CD1c-positive myeloid dendritic cell (primary cell): ENCODE measurements at regions not wholly inside any gene's neighbourhood (a gene's known extent, or its start where the extent isn't known, plus 50 kb on each side); places are given as distances from the start of the nearest gene placed in this dataset.
"Not testable (repeated sequence)": the region's sequence is repeated elsewhere in the genome, so short reads cannot be mapped to it uniquely, and the experiment has no call there.

Experiments
- DNase-seq: peaks from one replicate; pipeline ENCODE4 v3.0.0-alpha.2; 2016; ENCODE audit errors: extremely low spot score

DNA sequence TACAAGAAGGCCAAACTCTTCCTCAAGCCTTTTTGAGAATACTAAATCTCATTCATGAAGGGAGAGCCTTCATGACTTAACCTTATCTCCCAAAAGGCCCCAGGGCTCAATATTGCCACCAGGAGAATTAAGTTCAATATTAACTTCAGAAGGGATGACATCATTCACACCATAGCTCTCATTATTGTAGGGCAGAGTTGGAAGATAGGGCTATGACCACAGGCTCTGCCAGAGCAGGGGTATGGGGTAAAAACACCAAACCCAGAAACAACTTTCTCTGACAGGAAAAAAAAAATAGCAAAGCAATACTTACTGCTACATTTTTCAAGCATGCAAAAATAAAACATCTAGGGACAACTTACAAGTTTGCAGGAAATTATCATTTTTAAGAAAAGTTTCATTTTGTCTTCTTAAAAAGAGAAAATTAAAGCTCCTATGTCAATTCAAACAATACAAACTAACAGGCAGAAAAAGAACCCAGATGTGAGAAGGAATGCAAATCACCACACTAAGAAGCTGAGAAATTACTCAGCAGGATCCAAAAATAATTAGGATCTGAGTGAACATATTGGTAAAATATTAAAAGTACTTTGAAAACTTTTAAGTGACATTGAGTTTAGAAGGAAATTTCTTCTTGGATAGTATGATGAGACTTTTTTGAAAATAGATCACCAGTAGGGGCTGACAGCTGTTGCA is 1156.5 kb downstream of the NCAM2 start:
- DNase-seq = no peak

DNA sequence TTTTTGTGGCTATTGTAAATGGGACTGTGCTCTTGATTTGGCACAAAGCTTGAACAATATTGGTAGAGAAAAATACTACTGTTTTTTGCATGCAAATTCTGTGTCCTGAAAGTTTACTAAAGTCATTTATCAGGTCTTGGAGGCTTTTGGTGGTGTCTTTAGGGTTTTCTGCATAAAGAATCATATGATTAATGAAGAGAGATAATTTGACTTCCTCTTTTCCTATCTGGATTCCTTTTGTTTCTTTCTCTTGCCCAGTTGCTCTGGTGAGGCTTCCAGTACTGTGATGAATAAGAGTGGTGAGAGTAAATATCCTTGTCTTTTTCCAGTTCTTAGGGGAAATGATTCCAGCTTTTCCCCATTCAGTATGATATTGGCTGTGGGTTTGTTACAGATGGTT is 1166.7 kb downstream of the NCAM2 start:
- DNase-seq = no peak

DNA sequence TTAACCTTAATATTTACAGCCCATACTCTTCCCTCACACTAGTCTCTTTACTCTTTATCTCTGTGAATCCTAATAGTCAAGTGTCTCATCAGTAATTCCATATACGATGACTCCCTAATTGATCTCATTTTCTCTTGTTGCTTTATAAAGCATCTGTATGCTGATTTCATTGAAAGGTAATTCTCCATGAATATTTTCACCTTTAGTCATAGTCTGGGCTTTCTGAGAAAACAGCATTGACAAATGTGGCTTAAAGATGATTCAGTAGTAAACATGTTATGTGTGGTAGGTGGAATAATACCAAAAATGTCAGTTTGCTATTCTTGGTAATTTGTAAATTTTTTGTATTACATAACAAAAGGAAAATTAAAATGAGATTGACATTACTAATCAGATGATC is 1176.5 kb downstream of the NCAM2 start:
- DNase-seq = no peak

DNA sequence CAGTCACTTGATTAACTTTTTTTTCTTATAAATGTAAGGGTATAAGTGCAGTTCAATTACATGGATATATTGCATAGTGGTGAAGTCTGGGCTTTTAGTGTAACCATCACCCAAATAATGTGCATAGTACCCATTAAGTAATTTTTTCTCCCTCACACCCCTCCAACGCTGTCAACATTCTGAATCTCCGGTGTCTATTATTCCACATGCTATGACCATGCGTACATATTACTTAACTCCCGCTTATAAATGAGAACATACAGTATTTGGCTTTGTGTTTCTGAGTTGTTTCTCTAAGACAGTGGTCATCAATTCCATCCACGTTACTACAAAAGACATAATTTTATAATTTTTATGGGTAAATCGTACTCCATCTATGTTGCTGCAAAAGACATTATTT is 1191.1 kb downstream of the NCAM2 start:
- DNase-seq = no peak

DNA sequence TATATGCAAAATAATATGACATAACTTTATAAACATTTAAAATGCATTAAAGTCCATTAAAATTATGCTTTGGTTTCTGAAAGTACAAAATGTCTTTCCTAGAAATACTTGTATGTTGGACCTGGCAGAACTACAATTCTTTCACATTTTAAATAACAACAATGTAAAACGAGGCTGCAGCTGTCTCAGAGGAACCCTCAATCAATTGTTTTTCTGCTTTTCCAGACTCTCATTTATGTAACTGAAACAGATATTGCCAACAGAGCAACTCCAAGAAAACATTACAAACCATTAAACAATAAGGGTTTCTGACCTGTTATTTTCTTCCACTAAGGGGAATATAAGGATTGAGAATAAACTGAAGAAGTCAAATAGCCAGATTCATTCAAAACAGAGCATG is 1193.4 kb downstream of the NCAM2 start:
- no peak for DNase-seq

DNA sequence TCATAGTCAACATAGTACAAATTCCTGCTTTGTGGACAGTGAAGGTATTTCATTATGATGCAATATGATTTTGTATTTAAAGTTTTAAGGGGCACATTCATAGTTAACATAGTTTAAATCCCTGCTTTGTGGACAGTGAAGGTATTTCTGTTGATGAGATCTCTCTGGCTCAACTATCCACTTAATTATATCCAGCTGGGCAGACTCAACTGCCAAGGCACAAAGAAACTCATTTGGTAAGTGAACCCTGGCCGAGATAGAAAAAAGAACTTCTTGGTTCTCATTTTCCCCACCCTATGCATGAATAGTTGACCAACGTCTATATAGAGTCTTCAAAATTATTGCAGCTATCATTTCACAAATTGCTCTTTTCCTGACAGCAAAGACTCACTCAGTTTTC is 1194.6 kb downstream of the NCAM2 start:
- no peak for DNase-seq

DNA sequence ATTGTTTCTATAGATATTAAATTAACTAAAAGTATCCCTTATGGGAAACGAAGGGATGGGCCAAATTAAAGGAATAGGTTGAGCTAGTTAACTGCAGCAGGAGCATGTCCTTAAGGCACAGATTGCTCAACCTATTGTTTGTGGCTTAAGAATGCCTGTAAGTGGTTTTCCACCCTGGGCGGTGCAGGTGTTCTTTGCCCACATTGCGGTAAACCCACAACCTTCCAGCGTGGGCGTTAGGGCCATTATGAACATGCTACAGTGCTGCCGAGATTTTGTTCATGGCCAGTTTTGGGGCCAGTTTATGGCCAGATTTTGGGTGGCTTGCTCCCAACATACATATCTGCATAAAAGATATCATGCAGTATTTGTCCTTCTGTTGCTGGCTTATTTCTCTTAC is 1196.8 kb downstream of the NCAM2 start:
- DNase-seq = not testable (repeated sequence)

DNA sequence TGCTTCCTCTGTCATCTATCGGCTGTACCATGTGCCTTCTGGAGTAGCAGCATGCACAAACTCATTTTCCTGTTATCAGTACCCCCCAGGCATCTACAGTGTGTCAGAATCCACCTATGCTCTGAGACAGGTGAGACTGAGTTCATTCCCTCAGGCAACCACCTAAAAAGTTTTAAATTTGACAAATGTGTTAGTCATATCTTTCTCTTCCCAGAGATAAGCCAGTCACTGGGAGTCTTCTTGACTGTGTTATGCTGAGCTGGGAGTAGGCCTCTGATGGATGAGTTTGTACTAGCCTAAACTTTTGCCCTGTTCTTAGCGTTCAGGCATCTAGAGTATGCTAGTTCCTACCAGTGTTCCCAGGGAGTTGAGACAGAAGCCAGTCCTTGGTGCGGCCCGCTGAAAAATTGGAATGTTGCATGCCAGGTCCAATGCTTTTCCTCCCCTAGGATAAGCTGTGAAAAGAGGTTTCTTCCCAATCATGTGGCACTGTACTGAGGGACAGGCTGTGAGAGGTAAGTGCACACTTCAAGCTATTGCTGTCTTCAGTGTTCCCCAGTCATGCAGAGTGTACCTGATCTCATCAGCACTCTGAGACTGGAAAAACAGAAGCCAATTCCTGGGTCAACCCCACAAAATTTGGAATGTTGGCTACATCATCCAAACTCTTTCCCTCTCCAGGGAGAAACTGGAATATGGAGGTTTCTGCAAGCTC is 1202.3 kb downstream of the NCAM2 start:
- DNase-seq = no peak

DNA sequence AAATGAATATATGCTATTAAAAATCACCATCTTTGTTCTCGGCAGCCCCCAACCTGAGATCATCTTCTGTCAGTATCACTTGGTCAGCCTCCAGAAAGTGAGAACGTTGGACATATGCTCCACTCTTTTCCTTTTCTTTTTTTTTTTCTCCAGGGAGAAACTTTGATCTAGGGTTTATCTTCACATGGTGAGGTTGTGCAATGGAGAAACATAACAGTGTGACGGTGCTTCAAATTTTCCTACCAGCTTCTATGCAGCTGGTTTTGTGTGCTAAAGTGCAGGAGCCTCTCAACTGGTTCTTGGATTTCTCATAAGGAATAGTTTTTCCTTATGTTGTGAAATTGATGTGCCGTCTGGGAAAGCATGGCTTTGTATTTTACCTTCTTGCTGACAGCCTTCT is 1202.9 kb downstream of the NCAM2 start:
- no peak for DNase-seq

DNA sequence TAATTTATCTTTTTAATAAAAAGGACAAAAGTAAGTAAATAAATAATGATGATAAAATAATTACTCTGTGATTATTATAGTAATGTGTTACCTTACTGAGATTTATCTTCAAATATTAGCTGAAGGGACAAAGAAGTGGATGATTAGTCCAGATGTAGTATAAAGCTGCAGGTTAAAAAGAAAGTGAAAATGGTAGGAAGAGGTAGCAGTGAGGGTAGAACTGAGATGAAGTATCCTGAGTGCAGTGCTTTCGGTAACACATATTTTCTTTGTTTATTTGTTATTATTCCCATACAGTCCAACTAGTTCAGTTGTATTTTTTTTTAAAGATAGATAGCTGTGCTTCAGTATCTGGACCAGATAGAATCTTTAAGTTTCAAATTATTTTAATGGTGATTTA is 1203.5 kb downstream of the NCAM2 start:
- no peak for DNase-seq

DNA sequence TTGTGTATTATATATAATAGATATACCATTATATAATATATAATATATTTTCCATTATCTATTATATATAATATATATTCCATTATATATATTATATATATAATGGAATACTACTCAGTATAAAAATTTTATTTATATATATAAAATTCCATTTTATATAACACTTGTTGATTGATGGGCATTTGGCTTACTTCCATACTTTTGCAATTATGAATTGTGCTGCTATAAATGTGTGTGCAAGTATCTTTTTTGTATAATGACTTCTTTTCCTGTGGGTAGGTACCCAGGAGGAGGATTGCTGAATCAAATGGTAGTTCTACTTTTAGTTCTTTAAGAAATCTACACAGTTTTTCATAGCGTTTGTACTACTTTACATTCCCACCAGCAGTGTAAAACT is 1211.1 kb downstream of the NCAM2 start:
- DNase-seq = no peak

DNA sequence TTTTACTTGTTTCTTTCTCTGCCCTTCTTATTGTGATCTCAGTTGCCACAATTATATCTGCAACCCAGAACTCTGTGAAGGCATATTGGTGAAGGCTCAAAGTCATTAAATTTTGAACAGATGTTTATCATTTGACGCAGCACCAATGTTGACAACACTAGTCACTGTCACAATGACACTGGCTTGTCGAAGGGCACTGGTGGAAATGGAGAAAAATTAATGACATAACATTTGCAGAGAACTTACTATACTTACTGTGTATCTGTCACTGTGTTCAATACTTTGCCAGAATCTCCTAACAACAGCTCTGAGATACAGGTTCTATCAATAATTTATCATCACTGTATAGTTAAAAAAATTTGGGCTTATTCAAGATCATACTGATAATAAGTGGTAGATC is 1213.7 kb downstream of the NCAM2 start:
- DNase-seq = no peak

DNA sequence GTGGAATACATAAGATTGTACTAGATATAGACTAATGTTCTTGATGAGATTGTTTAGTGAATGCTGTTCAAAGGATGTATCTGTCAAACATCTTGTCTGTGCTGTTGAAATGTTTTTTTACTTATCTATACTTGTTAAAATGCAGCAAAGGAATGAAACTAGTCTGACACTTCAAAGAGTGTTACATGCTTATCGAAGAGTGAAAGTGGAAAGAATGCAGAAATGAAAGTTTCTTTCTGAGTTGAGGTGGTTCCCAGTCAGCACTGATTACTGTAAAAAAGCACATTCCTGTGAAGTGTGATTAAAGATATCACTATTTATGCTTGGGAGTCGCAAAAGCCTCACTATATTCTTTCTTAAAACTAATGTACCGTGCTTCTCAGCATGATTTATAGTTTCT is 1225.2 kb downstream of the NCAM2 start:
- no peak for DNase-seq

DNA sequence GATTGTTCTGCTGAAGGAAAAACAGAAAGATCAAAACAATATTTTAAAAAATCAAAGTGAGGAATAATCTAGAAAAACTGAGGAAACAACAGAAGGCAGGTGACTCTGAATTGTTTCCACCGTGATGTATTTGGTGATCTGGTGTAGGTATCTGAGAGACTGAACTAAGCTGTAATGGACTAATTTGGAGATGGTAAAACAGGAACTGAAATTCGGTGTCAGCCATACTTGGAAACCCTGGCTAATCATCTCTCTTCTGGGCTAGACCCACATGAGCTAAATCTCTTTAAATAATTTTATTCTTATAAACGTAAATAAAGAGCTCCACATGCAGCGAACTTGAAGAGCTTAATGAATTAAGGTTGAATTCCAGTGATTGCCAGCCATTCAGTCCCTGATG is 1226.1 kb downstream of the NCAM2 start:
- DNase-seq = no peak

DNA sequence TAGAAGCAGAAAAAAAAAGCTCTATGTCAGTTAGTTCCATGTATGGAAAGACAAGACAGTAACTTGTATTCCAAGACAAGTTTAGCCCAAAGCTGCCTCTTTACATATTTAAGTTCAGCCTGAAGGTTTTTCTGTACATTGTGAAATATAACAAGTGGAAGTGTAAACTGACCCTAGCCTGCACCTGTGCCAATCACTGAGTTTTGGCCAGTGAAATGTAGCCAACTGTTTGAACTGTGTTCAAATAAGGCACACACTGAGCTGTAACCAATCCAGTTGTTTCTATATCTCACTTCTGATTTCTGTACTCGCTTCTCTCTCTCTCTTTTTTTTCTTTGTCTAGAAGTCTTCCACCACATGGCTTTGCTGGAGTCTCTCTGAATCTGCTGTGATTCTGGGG is 1227.1 kb downstream of the NCAM2 start:
- no peak for DNase-seq

DNA sequence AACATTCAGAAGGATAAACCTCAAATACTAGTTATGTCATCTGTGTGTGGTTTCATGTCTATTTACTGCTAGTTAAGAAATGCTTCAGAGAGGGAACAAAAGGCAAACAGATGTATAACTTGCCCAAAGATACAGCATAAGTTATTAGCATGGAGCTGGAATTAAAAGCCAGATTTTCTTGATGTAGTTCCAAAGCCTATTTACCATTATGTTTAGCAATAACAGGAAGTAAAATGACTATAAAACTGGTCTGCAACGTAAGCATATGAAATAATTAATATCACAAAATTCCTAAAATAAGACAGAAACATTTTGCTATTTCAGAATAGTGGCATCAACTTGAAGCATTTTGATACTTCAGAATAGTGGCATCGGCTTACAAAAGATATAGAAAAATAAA is 1232.8 kb downstream of the NCAM2 start:
- no peak for DNase-seq

DNA sequence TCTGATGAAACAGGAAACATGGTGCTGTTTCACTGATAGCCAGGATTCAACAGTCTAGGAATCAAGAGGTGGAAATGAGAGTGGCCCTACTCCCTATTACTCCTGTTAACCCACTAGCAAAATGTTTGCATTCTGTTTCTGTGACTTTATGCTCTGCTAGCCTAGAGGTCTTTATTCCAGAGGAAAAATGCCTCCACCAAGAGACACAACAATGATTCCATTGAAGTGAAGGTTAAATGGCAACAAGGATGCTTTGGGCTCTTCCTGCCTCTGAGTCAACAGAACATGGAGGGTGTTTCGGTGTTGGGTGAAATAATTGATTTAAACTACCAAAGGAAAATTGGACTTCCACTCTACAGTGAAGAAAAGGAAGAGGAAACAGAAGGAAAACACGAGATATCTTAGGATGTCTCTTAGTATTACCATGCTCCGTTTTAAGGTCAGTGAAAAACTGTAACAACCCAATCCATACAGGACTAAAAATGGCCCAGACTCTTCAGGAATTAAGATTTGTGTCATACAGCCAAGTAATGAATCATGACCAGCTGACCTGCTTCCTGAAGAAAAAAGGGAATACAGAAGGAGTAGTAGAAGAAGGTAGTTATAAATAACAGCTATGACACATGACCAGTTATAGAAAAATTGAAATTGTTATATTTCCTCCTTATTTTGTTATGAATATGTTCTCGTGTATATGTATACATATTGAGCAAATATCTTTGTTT is 1237.8 kb downstream of the NCAM2 start:
- no peak for DNase-seq

DNA sequence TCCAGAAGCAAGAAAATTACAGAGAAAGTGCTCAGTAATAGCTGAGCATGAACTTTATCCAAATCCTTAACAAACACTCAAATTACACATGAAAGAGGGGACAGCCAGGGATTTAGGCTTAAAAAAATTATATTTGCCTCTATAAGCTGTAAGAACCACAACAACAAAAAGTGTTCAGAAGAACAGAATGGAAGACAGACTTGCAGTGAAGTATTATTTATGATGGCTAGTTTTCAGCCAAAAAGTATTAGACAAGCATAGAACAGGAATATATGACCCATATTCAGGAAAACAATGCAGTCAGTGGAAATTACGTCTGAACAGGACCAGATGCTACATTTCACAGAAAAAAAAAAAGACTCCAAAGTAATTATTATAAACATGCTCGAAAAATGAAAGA is 1246.3 kb downstream of the NCAM2 start:
- DNase-seq = no peak

DNA sequence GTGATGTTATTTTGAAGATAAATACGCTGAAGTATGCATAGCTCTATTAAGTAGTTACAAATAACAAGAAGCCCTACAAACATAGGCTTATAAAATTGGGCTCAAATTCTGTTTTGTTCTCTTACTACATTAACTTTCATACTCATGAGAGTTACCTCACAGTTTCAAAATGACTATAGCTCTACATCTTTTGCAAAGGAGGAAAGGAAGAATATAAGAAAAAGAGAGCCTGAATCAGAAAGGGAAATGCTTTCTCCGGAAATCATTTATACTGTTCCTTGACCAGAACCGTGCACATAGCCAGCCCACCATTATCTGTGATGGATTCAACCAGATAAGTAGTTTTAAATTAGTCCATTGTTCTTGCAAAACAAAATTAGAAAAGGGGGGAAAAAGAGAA is 1252.1 kb downstream of the NCAM2 start:
- no peak for DNase-seq

DNA sequence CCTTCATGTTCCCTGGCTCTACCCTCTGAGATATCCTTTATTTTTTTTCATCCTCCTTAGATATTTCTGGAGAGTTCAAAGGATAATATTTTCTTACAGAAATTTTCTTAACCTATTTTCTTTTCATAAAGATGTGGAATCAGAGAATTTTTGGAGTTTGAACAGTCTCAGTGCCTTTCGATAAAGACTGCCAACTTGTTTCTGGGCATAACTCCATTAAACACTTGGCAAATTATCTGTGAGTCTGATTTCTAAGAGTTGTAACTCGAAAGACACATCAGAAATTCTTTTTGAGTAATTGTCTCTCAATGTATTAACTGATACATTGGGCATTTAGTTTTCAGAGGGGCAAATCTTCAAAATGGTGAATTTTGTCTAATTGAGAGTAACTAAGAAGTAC is 1255.6 kb downstream of the NCAM2 start:
- DNase-seq = no peak

DNA sequence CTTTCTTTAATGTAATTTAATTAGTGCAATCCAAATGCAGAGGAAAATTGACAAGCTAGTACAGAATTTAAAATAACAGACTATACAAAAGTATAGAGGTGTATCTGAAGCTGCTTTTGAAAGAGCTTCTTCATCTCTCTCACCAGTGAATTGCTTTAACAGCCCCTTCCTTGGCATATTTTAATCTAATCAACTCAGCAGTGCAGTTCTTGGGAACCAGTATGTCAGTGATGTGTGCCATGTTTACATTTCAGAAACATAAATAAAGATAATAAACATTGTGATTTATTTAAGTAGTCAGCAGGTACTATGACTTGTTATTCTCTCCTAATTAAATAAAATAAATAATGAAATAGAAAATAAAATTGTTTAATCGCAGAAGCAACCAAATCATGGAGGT is 1260.6 kb downstream of the NCAM2 start:
- no peak for DNase-seq

DNA sequence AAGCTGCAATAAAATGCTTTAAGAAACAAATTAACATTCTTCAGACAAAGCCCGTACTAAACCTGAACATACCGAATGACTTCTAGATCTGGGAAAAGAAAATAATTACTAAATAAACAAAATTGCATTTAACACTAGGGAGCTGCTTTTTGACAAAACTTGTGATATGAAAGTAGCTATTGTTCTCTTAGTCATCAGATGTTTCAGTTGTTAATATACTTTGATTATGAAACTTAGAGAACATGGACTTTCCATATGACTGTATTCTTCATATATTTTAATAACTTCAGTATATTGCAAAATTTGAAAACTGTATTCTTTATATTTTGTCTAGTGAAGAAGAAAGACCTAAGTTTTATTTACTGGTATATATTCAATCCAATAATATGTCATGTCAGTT is 1262.1 kb downstream of the NCAM2 start:
- DNase-seq = no peak

DNA sequence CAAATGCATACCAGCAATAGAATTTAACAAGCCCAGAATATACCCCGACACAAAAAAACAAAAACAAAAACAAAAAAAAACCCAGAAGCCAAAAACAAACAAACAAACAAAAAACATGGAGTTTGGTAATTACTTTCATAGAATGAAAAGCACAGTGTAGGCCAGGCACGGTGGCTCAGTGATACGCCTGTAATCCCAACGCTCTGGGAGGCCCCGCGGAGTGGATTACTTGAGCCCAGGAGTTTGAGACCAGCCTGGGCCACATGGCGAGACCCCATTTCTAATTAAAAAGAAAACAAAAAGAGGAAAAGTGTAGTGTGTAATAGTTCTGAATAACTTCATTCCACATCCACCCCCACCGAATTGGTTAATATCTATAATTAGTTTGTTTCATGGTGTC is 1265.7 kb downstream of the NCAM2 start:
- DNase-seq = no peak
